Astrocyte (in vitro differentiated cells and primary cell): ENCODE measurements at regions not wholly inside any gene's neighbourhood (a gene's known extent, or its start where the extent isn't known, plus 50 kb on each side); places are given as distances from the start of the nearest gene placed in this dataset.

ENCODE experiments used
- DNase-seq: peaks from one replicate; pipeline ENCODE4 v3.0.0-alpha.2; 2010; ENCODE audit warnings: low read depth
- FAIRE-seq: peaks from 2 replicates; lab custom pipeline; 2011; peaks lifted over from hg19 to GRCh38; lab: Jason Lieb, UNC
- H2AFZ ChIP-seq: 2 replicates; pipeline ENCODE4 v1.6.0; 2012; ENCODE audit warnings: low read depth, low read length, inconsistent platforms
- H3K27ac ChIP-seq: 2 replicates; pipeline ENCODE4 v1.5.1; 2011; ENCODE audit warnings: low read depth, low read length, inconsistent platforms
- H3K27me3 ChIP-seq: 2 replicates; pipeline ENCODE4 v1.6.0; 2011; ENCODE audit warnings: low read length, inconsistent platforms; ENCODE audit not compliant: insufficient read depth
- H3K36me3 ChIP-seq: 2 replicates; pipeline ENCODE4 v1.5.1; 2011; ENCODE audit warnings: low read length, inconsistent platforms; ENCODE audit not compliant: insufficient read depth
- H3K4me1 ChIP-seq: 2 replicates; pipeline ENCODE4 v1.5.1; 2011; ENCODE audit warnings: low read length, inconsistent platforms; ENCODE audit not compliant: insufficient read depth
- H3K4me2 ChIP-seq: 2 replicates; pipeline ENCODE4 v1.6.0; 2012; ENCODE audit warnings: low read length, inconsistent platforms
- H3K4me3 ChIP-seq: 2 replicates; pipeline ENCODE4 v1.5.1; 2011; ENCODE audit warnings: low read depth, mild to moderate bottlenecking, low read length, inconsistent platforms; ENCODE audit not compliant: insufficient read depth
- H3K79me2 ChIP-seq: 2 replicates; pipeline ENCODE4 v1.6.0; 2012; ENCODE audit warnings: mild to moderate bottlenecking, low read length, inconsistent platforms; ENCODE audit not compliant: insufficient read depth
- H3K9ac ChIP-seq: 2 replicates; pipeline ENCODE4 v1.6.0; 2012; ENCODE audit warnings: mild to moderate bottlenecking, low read length, inconsistent platforms
- H3K9me3 ChIP-seq: 2 replicates; pipeline ENCODE4 v1.5.1; 2012; ENCODE audit warnings: low read depth, mild to moderate bottlenecking, low read length, inconsistent platforms; ENCODE audit not compliant: insufficient read depth
- H4K20me1 ChIP-seq: 2 replicates; pipeline ENCODE4 v1.6.0; 2012; ENCODE audit warnings: low read length, inconsistent platforms; ENCODE audit not compliant: insufficient read depth
- H3K27ac Mint-ChIP-seq: one replicate; pipeline ENCODE4 v1.8.0; 2021; ENCODE audit warnings: mild to moderate bottlenecking, mixed read lengths; ENCODE audit not compliant: unreplicated experiment
- H3K27me3 Mint-ChIP-seq: one replicate; pipeline ENCODE4 v1.8.0; 2021; ENCODE audit warnings: low read depth, mixed read lengths; ENCODE audit not compliant: unreplicated experiment
- H3K36me3 Mint-ChIP-seq: one replicate; pipeline ENCODE4 v1.8.0; 2021; ENCODE audit warnings: low read depth, mixed read lengths; ENCODE audit not compliant: unreplicated experiment
- H3K4me1 Mint-ChIP-seq: one replicate; pipeline ENCODE4 v1.8.0; 2021; ENCODE audit warnings: low read depth, mixed read lengths; ENCODE audit not compliant: unreplicated experiment
- H3K4me3 Mint-ChIP-seq: one replicate; pipeline ENCODE4 v1.8.0; 2021; ENCODE audit warnings: mild to moderate bottlenecking, moderate library complexity, mixed read lengths; ENCODE audit not compliant: unreplicated experiment
- H3K9me3 Mint-ChIP-seq: one replicate; pipeline ENCODE4 v1.8.0; 2021; ENCODE audit warnings: mild to moderate bottlenecking, mixed read lengths; ENCODE audit not compliant: unreplicated experiment
- CTCF ChIP-seq: IDR thresholded peaks from 2 replicates; pipeline ENCODE4 v1.5.1; 2011; ENCODE audit warnings: low read depth, mild to moderate bottlenecking, inconsistent platforms, low read length, moderate library complexity; ENCODE audit not compliant: insufficient read depth
- EZH2 ChIP-seq: IDR thresholded peaks from 2 replicates; pipeline ENCODE4 v1.6.1; 2012; ENCODE audit warnings: mild to moderate bottlenecking, low read length, inconsistent platforms; ENCODE audit not compliant: insufficient read depth

GRCh38 chr18:77597726-77598125 is 348.1 kb downstream of the GALR1 start:
- Histone ChIP-seq H4K20me1 (no peaks in the 10 kb centered on the region), H3K4me1 (no peaks in the 10 kb centered on the region), H3K4me2 (no peak overlapping the region), H3K79me2 (no peaks in the 10 kb centered on the region), H3K4me3 (no peak overlapping the region), H2AFZ (no peak overlapping the region), H3K9me3 (peaks cover 3% of the 10 kb centered on the region), H3K27ac (no peak overlapping the region), H3K27me3 (no peaks in the 10 kb centered on the region), H3K36me3 (no peaks in the 10 kb centered on the region), H3K9ac (no peak overlapping the region)
- Mint-ChIP-seq H3K36me3 (no peaks in the 10 kb centered on the region), H3K9me3 (peaks cover 4% of the 10 kb centered on the region), H3K4me1 (no peaks in the 10 kb centered on the region), H3K27me3 (peaks cover 2% of the 10 kb centered on the region), H3K4me3 (no peak overlapping the region), H3K27ac (no peak overlapping the region)
- no peak for FAIRE-seq
- DNase-seq: no peak
- TF ChIP-seq CTCF: no peak
- no peak for TF ChIP-seq EZH2

GRCh38 chr18:77600674-77601073 is 351.0 kb downstream of the GALR1 start:
- no peaks in the 10 kb centered on the region for H3K36me3 Mint-ChIP-seq
- H3K4me3 Mint-ChIP-seq: no peak overlapping the region
- H3K4me2 ChIP-seq: no peak overlapping the region
- H2AFZ ChIP-seq: no peak overlapping the region
- no peaks in the 10 kb centered on the region for H3K36me3 ChIP-seq
- H3K9me3 ChIP-seq: no peaks in the 10 kb centered on the region
- no peaks in the 10 kb centered on the region for H3K27me3 Mint-ChIP-seq
- no peak overlapping the region for H3K27ac Mint-ChIP-seq
- FAIRE-seq: no peak
- no peaks in the 10 kb centered on the region for H3K79me2 ChIP-seq
- no peak overlapping the region for H3K4me3 ChIP-seq
- peaks cover 4% of the 10 kb centered on the region for H3K9me3 Mint-ChIP-seq
- no peak overlapping the region for H3K9ac ChIP-seq
- no peaks in the 10 kb centered on the region for H3K4me1 ChIP-seq
- H3K4me1 Mint-ChIP-seq: no peaks in the 10 kb centered on the region
- no peaks in the 10 kb centered on the region for H4K20me1 ChIP-seq
- TF ChIP-seq EZH2: no peak
- no peak for TF ChIP-seq CTCF
- no peak for DNase-seq
- no peak overlapping the region for H3K27ac ChIP-seq
- H3K27me3 ChIP-seq: no peaks in the 10 kb centered on the region

- Histone ChIP-seq H2AFZ (no peak overlapping the region), H3K4me3 (no peak overlapping the region), H3K4me1 (no peaks in the 10 kb centered on the region), H3K79me2 (no peaks in the 10 kb centered on the region), H3K36me3 (no peaks in the 10 kb centered on the region), H3K9me3 (peaks cover 6% of the 10 kb centered on the region), H3K4me2 (no peak overlapping the region), H3K27ac (no peak overlapping the region), H4K20me1 (no peaks in the 10 kb centered on the region), H3K9ac (no peak overlapping the region), H3K27me3 (no peaks in the 10 kb centered on the region)
- no peak overlapping the region for H3K27ac Mint-ChIP-seq
- DNase-seq (no peak), FAIRE-seq (no peak)
- peaks cover 4% of the 10 kb centered on the region for H3K27me3 Mint-ChIP-seq
- no peak overlapping the region for H3K4me3 Mint-ChIP-seq
- TF ChIP-seq EZH2: no peak
- no peak for TF ChIP-seq CTCF
- no peaks in the 10 kb centered on the region for H3K4me1 Mint-ChIP-seq
- peaks cover 4% of the 10 kb centered on the region for H3K9me3 Mint-ChIP-seq
- H3K36me3 Mint-ChIP-seq: no peaks in the 10 kb centered on the region
Observed at GRCh38 chr18:77601567-77601966, 351.9 kb downstream of the GALR1 start.
